ENCODE measurements at regions not wholly inside any gene's neighbourhood (a gene's known extent, or its start where the extent isn't known, plus 50 kb on each side); places are given as distances from the start of the nearest gene placed in this dataset.

DNA sequence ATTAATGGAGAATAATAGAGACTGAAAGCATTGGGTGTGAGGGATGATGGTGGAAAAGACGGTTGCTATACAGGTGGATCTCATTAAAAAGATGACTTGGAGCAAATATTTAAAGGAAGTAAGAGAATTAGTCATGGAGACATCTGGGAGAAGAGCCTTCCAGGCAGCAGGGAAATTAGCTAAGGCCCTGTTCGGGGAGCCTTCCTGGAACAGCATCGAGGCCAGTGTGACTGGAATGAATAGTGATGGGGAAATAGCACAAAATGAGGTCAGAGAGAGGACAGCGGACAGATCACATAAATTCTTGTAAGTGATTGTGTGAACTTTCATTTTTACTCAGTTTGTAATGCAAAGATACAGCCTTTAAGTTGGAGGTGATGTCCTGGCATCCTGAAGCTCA lies 842.3 kb downstream of the SLC6A15 start:
- TF ChIP-seq FOXP2 (optimal IDR thresholded peaks at IDR 0.05; ENCODE audit: borderline replicate concordance, extremely low read depth, extremely low read length, insufficient read depth) (no peak), TAF1 (IDR thresholded peaks at IDR 0.05; ENCODE audit: borderline replicate concordance, insufficient read depth, low read length) (no peak), SIN3A (IDR thresholded peaks at IDR 0.05; ENCODE audit: borderline replicate concordance, insufficient read depth, low read length) (no peak), POLR2AphosphoS5 (IDR thresholded peaks at IDR 0.05; ENCODE audit: low read depth, low read length) (no peak)
- TF ChIP-seq, protein P1, sequence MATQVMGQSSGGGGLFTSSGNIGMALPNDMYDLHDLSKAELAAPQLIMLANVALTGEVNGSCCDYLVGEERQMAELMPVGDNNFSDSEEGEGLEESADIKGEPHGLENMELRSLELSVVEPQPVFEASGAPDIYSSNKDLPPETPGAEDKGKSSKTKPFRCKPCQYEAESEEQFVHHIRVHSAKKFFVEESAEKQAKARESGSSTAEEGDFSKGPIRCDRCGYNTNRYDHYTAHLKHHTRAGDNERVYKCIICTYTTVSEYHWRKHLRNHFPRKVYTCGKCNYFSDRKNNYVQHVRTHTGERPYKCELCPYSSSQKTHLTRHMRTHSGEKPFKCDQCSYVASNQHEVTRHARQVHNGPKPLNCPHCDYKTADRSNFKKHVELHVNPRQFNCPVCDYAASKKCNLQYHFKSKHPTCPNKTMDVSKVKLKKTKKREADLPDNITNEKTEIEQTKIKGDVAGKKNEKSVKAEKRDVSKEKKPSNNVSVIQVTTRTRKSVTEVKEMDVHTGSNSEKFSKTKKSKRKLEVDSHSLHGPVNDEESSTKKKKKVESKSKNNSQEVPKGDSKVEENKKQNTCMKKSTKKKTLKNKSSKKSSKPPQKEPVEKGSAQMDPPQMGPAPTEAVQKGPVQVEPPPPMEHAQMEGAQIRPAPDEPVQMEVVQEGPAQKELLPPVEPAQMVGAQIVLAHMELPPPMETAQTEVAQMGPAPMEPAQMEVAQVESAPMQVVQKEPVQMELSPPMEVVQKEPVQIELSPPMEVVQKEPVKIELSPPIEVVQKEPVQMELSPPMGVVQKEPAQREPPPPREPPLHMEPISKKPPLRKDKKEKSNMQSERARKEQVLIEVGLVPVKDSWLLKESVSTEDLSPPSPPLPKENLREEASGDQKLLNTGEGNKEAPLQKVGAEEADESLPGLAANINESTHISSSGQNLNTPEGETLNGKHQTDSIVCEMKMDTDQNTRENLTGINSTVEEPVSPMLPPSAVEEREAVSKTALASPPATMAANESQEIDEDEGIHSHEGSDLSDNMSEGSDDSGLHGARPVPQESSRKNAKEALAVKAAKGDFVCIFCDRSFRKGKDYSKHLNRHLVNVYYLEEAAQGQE (IDR thresholded peaks at IDR 0.05; ENCODE audit: insufficient read depth in 1 of 2, low read depth in 2 of 2, low read length in 2 of 2), result peak in 1 of 2 experiments; percentile 61; a peak in 1 of 4 replicates

DNA sequence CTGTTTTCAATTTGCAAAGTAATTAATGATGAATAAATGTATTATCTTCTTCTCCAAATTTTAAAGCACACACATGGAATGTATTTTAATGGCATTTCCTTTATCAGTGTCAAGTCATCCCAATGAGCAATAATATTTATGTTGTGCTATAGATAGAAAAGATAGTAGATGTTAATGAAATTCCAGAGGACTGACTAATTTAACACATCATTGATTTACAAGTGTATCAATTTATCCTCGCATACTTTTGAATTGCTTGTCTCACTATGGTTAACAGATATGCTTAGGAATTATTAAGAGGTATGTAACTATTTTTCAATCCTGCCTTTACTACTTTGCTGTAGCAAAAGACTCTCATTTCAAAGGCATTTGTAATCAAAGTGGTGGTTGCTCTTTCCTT lies 842.9 kb downstream of the SLC6A15 start:
- TF ChIP-seq FOXP2 (optimal IDR thresholded peaks at IDR 0.05; ENCODE audit: borderline replicate concordance, extremely low read depth, extremely low read length, insufficient read depth) (no peak), POLR2AphosphoS5 (IDR thresholded peaks at IDR 0.05; ENCODE audit: low read depth, low read length) (no peak)

DNA sequence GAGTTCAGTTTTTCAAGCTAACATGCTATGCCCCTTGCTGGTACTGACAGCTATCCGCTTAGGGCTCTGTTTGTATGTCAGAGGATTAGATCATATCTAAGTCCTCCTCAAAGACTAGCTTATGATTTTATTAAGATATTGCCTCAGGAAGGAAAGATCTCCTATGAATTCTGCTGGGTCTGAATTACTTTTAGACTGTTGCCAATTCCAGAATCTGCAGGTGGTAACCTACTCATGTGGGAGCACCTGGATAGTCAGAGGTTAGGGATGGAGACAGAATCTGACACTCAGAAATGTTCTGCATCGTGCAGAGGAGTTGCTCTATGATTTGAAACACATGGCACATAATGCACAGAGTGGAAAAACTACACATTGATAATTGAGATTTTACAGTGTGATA lies 843.4 kb downstream of the SLC6A15 start:
- TF ChIP-seq TAF1 (IDR thresholded peaks at IDR 0.05; ENCODE audit: borderline replicate concordance, insufficient read depth, low read length) (no peak), POLR2AphosphoS5 (IDR thresholded peaks at IDR 0.05; ENCODE audit: low read depth, low read length) (no peak), FOXP2 (optimal IDR thresholded peaks at IDR 0.05; ENCODE audit: borderline replicate concordance, extremely low read depth, extremely low read length, insufficient read depth) (no peak), SIN3A (IDR thresholded peaks at IDR 0.05; ENCODE audit: borderline replicate concordance, insufficient read depth, low read length) (no peak)
- TF ChIP-seq, protein P1 (IDR thresholded peaks at IDR 0.05; ENCODE audit: insufficient read depth in 1 of 2, low read depth in 2 of 2, low read length in 2 of 2), result no peak

DNA sequence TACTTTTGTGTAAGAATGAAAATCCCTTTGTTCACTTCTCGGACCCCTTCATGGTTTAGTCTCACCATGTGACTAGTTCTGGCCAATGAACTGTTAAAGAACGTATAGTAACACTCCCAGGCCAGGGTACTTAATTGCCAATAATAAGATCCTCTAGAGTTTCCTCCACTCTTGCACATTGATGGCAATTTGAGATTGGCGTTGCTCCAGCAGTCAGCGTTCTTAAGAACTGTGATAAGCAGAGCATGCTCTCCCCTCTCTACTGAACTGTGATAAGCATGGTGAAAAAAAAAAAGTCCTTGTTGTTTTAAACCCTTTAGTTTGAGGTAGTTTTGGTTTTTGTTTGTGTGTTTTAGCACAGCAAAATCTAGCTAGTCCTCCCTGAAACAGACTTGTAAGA lies 854.5 kb downstream of the SLC6A15 start:
- TF ChIP-seq FOXP2 (optimal IDR thresholded peaks at IDR 0.05; ENCODE audit: borderline replicate concordance, extremely low read depth, extremely low read length, insufficient read depth) (no peak), POLR2AphosphoS5 (IDR thresholded peaks at IDR 0.05; ENCODE audit: low read depth, low read length) (no peak), SIN3A (IDR thresholded peaks at IDR 0.05; ENCODE audit: borderline replicate concordance, insufficient read depth, low read length) (no peak), TAF1 (IDR thresholded peaks at IDR 0.05; ENCODE audit: borderline replicate concordance, insufficient read depth, low read length) (no peak)
- TF ChIP-seq, protein P1 (IDR thresholded peaks at IDR 0.05; ENCODE audit: insufficient read depth in 1 of 2, low read depth in 2 of 2, low read length in 2 of 2), result no peak

DNA sequence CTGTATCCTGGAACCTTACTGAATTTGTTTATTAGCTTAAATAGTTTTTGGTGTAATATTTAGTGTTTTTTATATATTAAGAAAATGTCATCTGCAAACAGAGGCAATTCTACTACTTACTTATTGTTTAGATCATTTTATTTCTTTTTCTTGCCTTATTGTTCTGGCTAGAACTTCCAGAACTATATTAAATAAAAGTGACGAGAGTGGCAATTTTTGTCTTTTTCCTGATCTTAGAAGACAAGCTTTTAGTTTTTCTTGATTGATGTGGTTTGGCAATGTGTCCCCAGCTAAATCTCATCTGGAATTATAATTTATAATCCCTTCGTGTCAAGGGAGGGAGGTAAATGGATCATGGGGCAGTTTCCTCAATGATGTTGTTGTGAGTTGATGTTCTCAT lies 857.8 kb downstream of the SLC6A15 start:
- TF ChIP-seq FOXP2 (optimal IDR thresholded peaks at IDR 0.05; ENCODE audit: borderline replicate concordance, extremely low read depth, extremely low read length, insufficient read depth) (no peak), TAF1 (IDR thresholded peaks at IDR 0.05; ENCODE audit: borderline replicate concordance, insufficient read depth, low read length) (no peak), POLR2AphosphoS5 (IDR thresholded peaks at IDR 0.05; ENCODE audit: low read depth, low read length) (no peak), SIN3A (IDR thresholded peaks at IDR 0.05; ENCODE audit: borderline replicate concordance, insufficient read depth, low read length) (no peak)
- TF ChIP-seq, protein P1 (IDR thresholded peaks at IDR 0.05; ENCODE audit: insufficient read depth in 1 of 2, low read depth in 2 of 2, low read length in 2 of 2), result no peak

Measured in PFSK-1 (cell line).